ENCODE measurements at regions not wholly inside any gene's neighbourhood (a gene's known extent, or its start where the extent isn't known, plus 50 kb on each side); places are given as distances from the start of the nearest gene placed in this dataset.
"Not testable (repeated sequence)": the region's sequence is repeated elsewhere in the genome, so short reads cannot be mapped to it uniquely, and the experiment has no call there.

DNA sequence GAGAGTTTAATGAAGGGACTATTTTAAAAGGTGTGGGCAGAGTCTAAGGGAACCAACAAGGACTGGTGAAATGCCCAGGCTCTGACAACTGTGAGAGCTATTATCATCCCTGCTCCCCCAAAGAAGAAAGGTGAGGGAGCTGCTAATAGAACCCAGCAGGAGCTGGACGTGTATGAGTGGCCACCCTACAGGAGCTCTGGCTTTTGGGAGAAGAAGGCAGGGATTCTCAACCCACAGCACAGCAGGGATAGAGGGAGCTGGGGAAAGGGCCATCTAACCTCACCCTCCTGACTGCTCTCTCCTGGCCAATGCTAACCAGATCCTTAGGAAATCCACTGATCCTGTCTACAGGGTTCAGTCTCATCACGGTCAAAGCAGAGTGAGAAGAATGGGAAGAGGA, 57.1 kb downstream of the GRIN2B start:
- no peak for DNase-seq (ENCODE audit: low read depth, low spot score)

DNA sequence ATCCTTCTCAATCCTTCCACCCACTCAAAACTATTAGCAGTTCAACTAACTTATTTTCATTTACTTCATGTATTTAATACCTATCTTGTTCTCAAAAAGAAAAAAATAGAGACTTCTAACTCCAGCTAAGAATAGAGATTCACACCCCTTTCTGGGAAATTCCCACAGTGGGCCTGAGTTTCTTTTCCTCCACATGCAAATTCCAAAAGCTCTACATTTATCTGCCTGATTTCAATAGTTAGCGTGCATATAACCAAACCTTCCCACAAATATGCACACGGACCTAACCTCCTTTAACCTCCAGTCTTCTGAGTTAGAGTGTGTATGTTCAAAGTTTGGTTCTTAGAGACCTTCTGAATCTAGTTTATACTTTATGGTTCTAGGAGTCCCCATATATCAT, 62.5 kb downstream of the GRIN2B start:
- no peak for DNase-seq (ENCODE audit: low read depth, low spot score)

- no peak for DNase-seq (ENCODE audit: low read depth, low spot score)
Observed at GRCh38 chr12:13915096-13915495, 66.3 kb downstream of the GRIN2B start.

- DNase-seq (ENCODE audit: low read depth, low spot score): no peak
Observed at GRCh38 chr12:13913371-13913770, 68.0 kb downstream of the GRIN2B start.

DNA sequence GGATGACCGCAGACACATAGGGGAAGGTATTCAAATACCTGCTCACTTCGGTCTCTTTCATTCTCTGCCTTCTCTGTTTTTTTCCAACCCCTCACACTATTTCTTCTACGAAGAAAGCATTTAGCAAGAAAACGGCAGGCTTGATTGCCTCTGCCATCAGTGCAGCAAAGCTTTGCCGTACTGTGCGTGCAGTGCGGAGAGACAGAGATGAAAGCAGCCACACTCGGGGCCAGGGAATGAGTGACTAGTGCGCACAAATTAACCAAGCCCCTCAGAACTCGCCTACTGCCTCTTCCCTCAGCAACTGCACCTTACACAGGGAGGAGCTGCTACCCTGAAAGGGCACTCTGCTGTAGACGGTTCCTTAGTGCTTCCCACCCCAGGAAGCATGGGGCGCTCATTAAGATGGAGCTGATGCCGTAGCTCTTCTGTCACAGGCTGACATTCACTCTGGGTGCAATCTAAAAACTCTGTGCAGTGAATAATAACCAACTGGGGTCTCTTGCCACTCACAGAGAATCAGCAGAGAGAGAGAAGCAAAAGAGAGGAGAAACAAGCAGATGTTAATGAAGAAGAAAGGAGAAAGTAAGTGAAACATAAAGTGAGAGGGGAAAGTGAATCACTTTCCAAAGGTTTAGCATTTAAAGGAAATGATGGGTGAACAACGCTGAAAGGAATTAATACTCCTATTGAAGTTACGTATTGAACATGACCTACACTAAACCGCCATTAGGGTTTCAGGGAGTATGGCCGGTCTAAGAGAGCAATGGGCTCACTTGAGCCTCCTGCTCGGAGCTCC, 69.4 kb downstream of the GRIN2B start:
- no peak for DNase-seq (ENCODE audit: low read depth, low spot score)

- no peak for DNase-seq (ENCODE audit: low read depth, low spot score)
Observed at GRCh38 chr12:13905794-13906193, 75.6 kb downstream of the GRIN2B start.

- no peak for DNase-seq (ENCODE audit: low read depth, low spot score)
Observed at GRCh38 chr12:13900718-13901117, 80.7 kb downstream of the GRIN2B start.

GRCh38 chr12:13898387-13898786, 83.0 kb downstream of the GRIN2B start:
- not testable (repeated sequence) for DNase-seq (ENCODE audit: low read depth, low spot score)

GRCh38 chr12:13897811-13898210, 83.6 kb downstream of the GRIN2B start:
- DNase-seq (ENCODE audit: low read depth, low spot score): no peak

GRCh38 chr12:13896063-13896626, 85.3 kb downstream of the GRIN2B start:
- DNase-seq (ENCODE audit: low read depth, low spot score): no peak

GRCh38 chr12:13891902-13892301, 89.5 kb downstream of the GRIN2B start:
- no peak for DNase-seq (ENCODE audit: low read depth, low spot score)

- DNase-seq (ENCODE audit: low read depth, low spot score): no peak
Observed at GRCh38 chr12:13890943-13891342, 90.5 kb downstream of the GRIN2B start.

- no peak for DNase-seq (ENCODE audit: low read depth, low spot score)
Observed at GRCh38 chr12:13887779-13888388, 93.5 kb downstream of the GRIN2B start.

GRCh38 chr12:13882176-13882575, 99.2 kb downstream of the GRIN2B start:
- DNase-seq (ENCODE audit: low read depth, low spot score): no peak

GRCh38 chr12:13880613-13881012, 100.8 kb downstream of the GRIN2B start:
- no peak for DNase-seq (ENCODE audit: low read depth, low spot score)

DNA sequence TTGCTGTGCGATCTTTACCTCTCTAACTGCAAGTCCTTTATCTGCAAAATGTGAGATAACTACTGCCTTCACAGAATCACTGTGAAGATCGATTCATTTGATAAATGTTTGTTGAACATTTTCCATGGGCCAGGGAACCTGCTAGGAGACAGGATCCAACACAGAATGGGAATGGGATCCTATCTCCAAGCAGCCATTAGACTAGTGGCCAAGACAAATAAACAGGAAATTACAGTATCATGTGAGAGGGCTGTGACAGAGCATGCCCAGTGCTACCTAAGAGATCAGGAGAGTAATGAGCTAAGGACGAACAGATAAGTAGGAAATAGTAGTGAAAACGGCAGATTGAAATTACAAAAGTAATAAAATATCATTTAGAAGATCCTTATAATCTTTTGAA, 105.7 kb downstream of the GRIN2B start:
- no peak for DNase-seq (ENCODE audit: low read depth, low spot score)

GRCh38 chr12:13870255-13870654, 111.1 kb downstream of the GRIN2B start:
- no peak for DNase-seq (ENCODE audit: low read depth, low spot score)

DNA sequence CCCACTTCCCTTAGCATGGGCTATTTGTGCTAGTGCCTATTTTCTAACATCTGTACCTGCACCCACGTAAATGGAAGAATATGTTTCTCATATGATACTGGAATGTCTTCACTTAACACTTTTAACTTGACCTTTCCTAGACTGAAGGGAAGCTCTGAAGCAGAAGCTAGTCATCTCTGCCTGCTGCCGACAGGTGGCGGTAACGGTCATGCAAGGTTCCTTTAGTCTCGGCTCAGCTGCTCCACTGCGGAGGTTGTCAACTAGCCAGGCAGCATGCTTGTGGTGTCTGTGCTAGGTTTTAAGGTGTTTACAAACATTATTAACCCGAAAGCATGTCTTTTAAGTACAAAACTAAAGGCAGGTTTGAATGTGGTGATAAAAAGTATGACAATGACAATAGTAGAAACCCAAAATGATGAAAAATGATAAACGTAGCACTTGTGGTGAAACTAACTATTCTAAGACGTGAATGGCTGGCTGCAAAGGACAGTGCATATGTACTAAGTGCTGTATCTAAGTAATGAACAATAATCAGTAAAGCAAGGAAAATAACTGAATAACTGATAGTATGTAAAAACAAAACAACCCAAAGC, 117.2 kb downstream of the GRIN2B start:
- no peak for DNase-seq (ENCODE audit: low read depth, low spot score)

DNA sequence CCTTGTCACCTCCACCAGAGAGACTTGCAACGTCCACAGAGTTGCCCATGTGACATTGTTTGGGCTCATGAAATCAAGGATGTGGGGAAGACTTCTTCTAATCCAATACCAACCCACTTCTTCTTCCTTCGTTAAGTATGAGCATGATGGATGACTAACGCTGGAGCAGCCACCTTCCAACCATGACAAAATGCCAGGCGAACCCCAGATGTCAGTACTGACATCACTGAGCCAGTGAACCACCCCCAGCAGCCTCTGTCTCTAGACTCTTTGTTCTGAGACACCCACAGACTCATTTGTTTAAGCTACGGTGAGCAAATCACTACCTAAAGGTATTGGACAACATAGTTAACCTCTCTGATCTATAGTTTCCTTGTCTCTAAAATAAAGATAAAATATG, 123.7 kb downstream of the GRIN2B start:
- no peak for DNase-seq (ENCODE audit: low read depth, low spot score)

DNA sequence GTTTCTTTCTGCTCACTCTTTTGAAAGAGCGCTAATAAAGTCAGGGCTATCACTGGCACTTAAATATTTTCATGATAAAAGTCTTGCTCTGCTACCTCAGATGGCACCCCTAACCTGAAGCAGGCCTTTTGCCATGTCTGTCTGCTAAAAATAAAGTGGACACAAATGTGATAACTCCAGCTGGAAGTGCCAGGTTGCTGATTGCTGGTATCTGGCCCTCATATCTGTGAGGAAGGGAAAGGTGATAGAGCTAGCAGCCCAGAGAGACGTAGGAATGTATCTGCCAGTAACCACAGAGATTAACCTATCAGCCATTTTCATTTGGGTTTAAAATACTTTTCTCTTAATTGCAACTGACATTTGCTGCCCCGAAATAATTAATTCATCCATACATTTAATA, 127.9 kb downstream of the GRIN2B start:
- DNase-seq (ENCODE audit: low read depth, low spot score): no peak

- DNase-seq (ENCODE audit: low read depth, low spot score): no peak
Observed at GRCh38 chr12:13851828-13852227, 129.6 kb downstream of the GRIN2B start.

- DNase-seq (ENCODE audit: low read depth, low spot score): no peak
Observed at GRCh38 chr12:13849456-13849855, 131.9 kb downstream of the GRIN2B start.

GRCh38 chr12:13843841-13844240, 137.6 kb downstream of the GRIN2B start:
- no peak for DNase-seq (ENCODE audit: low read depth, low spot score)

Data from pulmonary artery endothelial cell (primary cell).